ENCODE measurements at regions not wholly inside any gene's neighbourhood (a gene's known extent, or its start where the extent isn't known, plus 50 kb on each side); places are given as distances from the start of the nearest gene placed in this dataset.

DNA sequence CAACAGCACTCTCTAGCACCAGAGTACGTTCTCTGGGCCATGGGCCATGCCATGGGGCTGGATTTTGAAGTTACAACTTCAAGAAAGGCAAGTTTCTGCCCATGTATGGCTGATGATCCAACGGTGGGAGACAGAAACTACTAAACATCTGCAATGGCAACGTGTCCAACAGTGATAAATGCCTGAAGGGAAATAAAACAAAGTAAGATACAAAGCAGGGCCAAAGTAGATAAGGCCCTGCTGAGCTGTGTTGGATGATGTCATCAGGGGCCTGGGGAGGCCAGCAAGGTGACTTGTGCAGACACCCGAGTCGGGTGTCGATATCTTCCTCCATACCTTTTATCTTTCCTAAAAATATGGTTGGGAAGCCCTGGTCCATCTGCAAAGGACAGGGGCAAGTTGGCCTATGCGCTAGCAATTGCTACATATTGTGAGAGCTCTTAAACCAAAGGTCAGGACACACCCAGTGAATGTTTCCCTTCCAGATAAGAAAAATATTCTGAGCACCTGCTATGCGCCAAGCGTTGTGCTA lies 487.2 kb downstream of the MN1 start:
- H3K4me3 Mint-ChIP-seq: no peak overlapping the region
- TF ChIP-seq, protein P1, sequence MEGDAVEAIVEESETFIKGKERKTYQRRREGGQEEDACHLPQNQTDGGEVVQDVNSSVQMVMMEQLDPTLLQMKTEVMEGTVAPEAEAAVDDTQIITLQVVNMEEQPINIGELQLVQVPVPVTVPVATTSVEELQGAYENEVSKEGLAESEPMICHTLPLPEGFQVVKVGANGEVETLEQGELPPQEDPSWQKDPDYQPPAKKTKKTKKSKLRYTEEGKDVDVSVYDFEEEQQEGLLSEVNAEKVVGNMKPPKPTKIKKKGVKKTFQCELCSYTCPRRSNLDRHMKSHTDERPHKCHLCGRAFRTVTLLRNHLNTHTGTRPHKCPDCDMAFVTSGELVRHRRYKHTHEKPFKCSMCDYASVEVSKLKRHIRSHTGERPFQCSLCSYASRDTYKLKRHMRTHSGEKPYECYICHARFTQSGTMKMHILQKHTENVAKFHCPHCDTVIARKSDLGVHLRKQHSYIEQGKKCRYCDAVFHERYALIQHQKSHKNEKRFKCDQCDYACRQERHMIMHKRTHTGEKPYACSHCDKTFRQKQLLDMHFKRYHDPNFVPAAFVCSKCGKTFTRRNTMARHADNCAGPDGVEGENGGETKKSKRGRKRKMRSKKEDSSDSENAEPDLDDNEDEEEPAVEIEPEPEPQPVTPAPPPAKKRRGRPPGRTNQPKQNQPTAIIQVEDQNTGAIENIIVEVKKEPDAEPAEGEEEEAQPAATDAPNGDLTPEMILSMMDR (conservative IDR thresholded peaks at IDR 0.05): no peak
- peaks cover 16% of the 10 kb centered on the region; the same call in 1 of the 2 replicates for H3K4me1 ChIP-seq (ENCODE audit: insufficient read depth, low read length)
- no peak overlapping the region for H3K4ac ChIP-seq (ENCODE audit: low read depth, low read length)
- H4K8ac ChIP-seq (replicated peaks; ENCODE audit: insufficient read length, low read depth, low read length): no peak overlapping the region
- no peak overlapping the region for H2AFZ ChIP-seq (ENCODE audit: low read length)
- no peak overlapping the region for H3K14ac ChIP-seq (ENCODE audit: insufficient read depth, low read length)
- H2BK5ac ChIP-seq (ENCODE audit: insufficient read length, low read length): no peak overlapping the region
- no peak overlapping the region for H2BK120ac ChIP-seq (ENCODE audit: low read depth, low read length, poor library complexity, severe bottlenecking)
- no peak overlapping the region for H3K27ac Mint-ChIP-seq
- H3K18ac ChIP-seq (ENCODE audit: insufficient read length, low read depth, low read length): no peak overlapping the region
- H2BK20ac ChIP-seq (ENCODE audit: low read depth, low read length, poor library complexity, severe bottlenecking): no peak overlapping the region
- no peak overlapping the region for H2AK5ac ChIP-seq (ENCODE audit: insufficient read length, low read length)
- no peak overlapping the region for H3K9ac ChIP-seq (ENCODE audit: extremely low read depth, insufficient read length, low read length)
- no peaks in the 10 kb centered on the region for H3K79me2 ChIP-seq (ENCODE audit: insufficient read depth, low read length)
- no peak overlapping the region for H3K27ac ChIP-seq (ENCODE audit: insufficient read length, low read depth, low read length)
- WGBS (ENCODE audit: extremely low coverage, insufficient read length, low lambda C conversion rate): no CpG with 5 or more reads among the region's 9 CpGs
- no peaks in the 10 kb centered on the region for H4K20me1 ChIP-seq (ENCODE audit: control insufficient read depth, insufficient read depth, insufficient read length)
- no peaks in the 10 kb centered on the region for H3K23me2 ChIP-seq (ENCODE audit: insufficient read length, low read depth, low read length, poor library complexity, severe bottlenecking)
- H3K9me3 Mint-ChIP-seq: peaks cover under 1 to 8% of the 10 kb centered on the region in 2 experiments; a peak in 3 of 5 replicates
- peaks cover 0 to 20% of the 10 kb centered on the region in 2 experiments for H3K4me1 Mint-ChIP-seq
- H4K5ac ChIP-seq (ENCODE audit: insufficient read length, low read depth, low read length): no peak overlapping the region
- no peak overlapping the region for H3K23ac ChIP-seq (ENCODE audit: insufficient read length, low read depth, low read length)
- H3K9me3 ChIP-seq (ENCODE audit: control insufficient read depth, low read depth, low read length): peaks cover 3% of the 10 kb centered on the region
- H3K79me1 ChIP-seq (ENCODE audit: insufficient read depth, low read depth, low read length, poor library complexity, severe bottlenecking): no peaks in the 10 kb centered on the region
- H2BK12ac ChIP-seq (ENCODE audit: insufficient read length, low read depth, low read length): no peak overlapping the region
- no peak overlapping the region for H3K4me2 ChIP-seq (ENCODE audit: insufficient read depth, insufficient read length, low read length)
- DNase-seq: no peak
- H3K56ac ChIP-seq (ENCODE audit: insufficient read length, low read depth, low read length): no peak overlapping the region
- H4K91ac ChIP-seq (ENCODE audit: insufficient read length, low read depth, low read length): no peak overlapping the region
- H3K27me3 Mint-ChIP-seq (ENCODE audit: low read depth): peaks cover 11% of the 10 kb centered on the region
- no peaks in the 10 kb centered on the region for H3K27me3 ChIP-seq (ENCODE audit: insufficient read depth, low read length)
- H2BK15ac ChIP-seq (ENCODE audit: low read depth, low read length): no peak overlapping the region
- H3K36me3 Mint-ChIP-seq (ENCODE audit: insufficient read depth in 1 of 3, low read depth in 3 of 3): peaks cover 0 to under 1% (median 0%) of the 10 kb centered on the region in 3 experiments; a peak in 1 of 7 replicates
- H3T11ph ChIP-seq (ENCODE audit: low read length): no peak overlapping the region
